ENCODE measurements at regions not wholly inside any gene's neighbourhood (a gene's known extent, or its start where the extent isn't known, plus 50 kb on each side); places are given as distances from the start of the nearest gene placed in this dataset.

DNA sequence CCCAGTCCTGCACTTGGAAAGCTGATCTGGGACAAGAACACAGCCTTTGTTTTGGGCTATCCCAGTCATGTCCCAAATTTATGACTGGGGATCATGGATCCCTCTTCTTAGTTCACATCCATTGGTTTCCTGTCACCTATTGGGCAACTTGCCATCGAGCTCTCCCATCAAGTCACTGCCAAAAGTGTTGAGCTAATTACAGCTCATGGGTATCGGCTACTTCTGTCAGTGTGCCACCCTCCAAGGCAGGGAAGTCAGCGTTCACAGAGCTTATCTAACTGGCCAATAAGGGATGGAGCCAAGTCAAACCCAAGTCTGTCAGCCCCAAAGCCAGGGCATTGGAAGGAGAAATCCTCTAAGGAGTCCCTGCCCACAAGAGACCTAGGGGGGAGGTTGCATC is 53.2 kb upstream of the KATNAL1 start:
- H2BK120ac ChIP-seq (replicated peaks; ENCODE audit: low read depth, low read length): no peak overlapping the region
- DNase-seq (ENCODE audit: low read depth in 1 of 2, low spot score in 2 of 2) (no peak), FAIRE-seq (no peak)
- no peaks in the 10 kb centered on the region for H3K36me3 ChIP-seq (ENCODE audit: control insufficient read depth in 2 of 4, insufficient read depth in 4 of 4, low read length in 3 of 4)
- H4K91ac ChIP-seq (replicated peaks; ENCODE audit: insufficient read length, low read length): no peak overlapping the region
- H2BK15ac ChIP-seq (ENCODE audit: low read length): no peak overlapping the region
- no peak overlapping the region for H3K4me2 ChIP-seq (ENCODE audit: insufficient read depth in 1 of 2, low read depth in 2 of 2, low read length in 2 of 2)
- H4K20me1 ChIP-seq (replicated peaks in 1 of 2; ENCODE audit: control insufficient read depth in 1 of 2, insufficient read depth in 2 of 2, low read length in 2 of 2): no peaks in the 10 kb centered on the region
- no peaks in the 10 kb centered on the region for H3K79me2 ChIP-seq (ENCODE audit: control insufficient read depth in 1 of 2, insufficient read depth in 2 of 2, low read length in 2 of 2)
- H3K9ac ChIP-seq (replicated peaks in 1 of 4; ENCODE audit: extremely low read depth in 1 of 4, low read depth in 3 of 4, low read length in 3 of 4): no peak overlapping the region
- no peak overlapping the region for H2BK12ac ChIP-seq (ENCODE audit: low read depth, low read length)
- ChIA-PET CTCF (ENCODE audit: partially characterized antibody) (no interaction called here), POLR2A (ENCODE audit: partially characterized antibody) (interaction anchor here (0.6 to 0.7 kb wide), 2 partner anchors 97 to 104 kb away, joined by 3 read pairs; no protein-coding TSS in a partner anchor)
- H3K27ac ChIP-seq (ENCODE audit: low read depth, low read length): no peak overlapping the region
- no peak overlapping the region for H3K56ac ChIP-seq (replicated peaks; ENCODE audit: insufficient read length, low read depth, low read length)
- H3K79me1 ChIP-seq (ENCODE audit: low read depth, low read length): no peaks in the 10 kb centered on the region
- no peak overlapping the region for H3K18ac ChIP-seq (ENCODE audit: extremely low read depth, low read length)
- H2BK5ac ChIP-seq (ENCODE audit: low read depth, low read length): no peak overlapping the region
- H3K14ac ChIP-seq (ENCODE audit: insufficient read length): no peak overlapping the region
- no peaks in the 10 kb centered on the region for H3K27me3 ChIP-seq (replicated peaks in 1 of 4; ENCODE audit: control insufficient read depth in 3 of 4, extremely low read depth in 1 of 4, insufficient read depth in 3 of 4, low read length in 3 of 4)
- WGBS, 2 experiments (ENCODE audit: extremely low coverage in 1 of 2, insufficient coverage in 1 of 2, insufficient read length in 1 of 2, insufficient replicate concordance in 2 of 2, low coverage in 1 of 2, low lambda C conversion rate in 2 of 2, missing lambda C conversion rate in 1 of 2): 82% methylated on average over 3 of the region's 3 CpGs; no CpG with 5 or more reads in 1 of the 2 experiments
- no peaks in the 10 kb centered on the region for H3K9me3 ChIP-seq (ENCODE audit: insufficient read depth in 2 of 2, low read depth in 1 of 2, low read length in 1 of 2)
- no peak overlapping the region for H4K8ac ChIP-seq (ENCODE audit: extremely low read depth, insufficient read depth, low read length)
- H2AK5ac ChIP-seq (ENCODE audit: low read depth, low read length): no peak overlapping the region
- H3K4me3 ChIP-seq (ENCODE audit: extremely low read depth in 1 of 4, insufficient read depth in 2 of 4, low read depth in 3 of 4, low read length in 4 of 4): no peak overlapping the region
- peaks cover 0 to 4% (median 0%) of the 10 kb centered on the region in 4 experiments; a peak in 1 of 7 replicates for H3K4me1 ChIP-seq (replicated peaks in 1 of 4; ENCODE audit: control insufficient read depth in 3 of 4, insufficient read depth in 4 of 4, low read length in 3 of 4)
- no peak overlapping the region for H4K5ac ChIP-seq (ENCODE audit: insufficient read length, low read depth, low read length)
- H3K23me2 ChIP-seq (ENCODE audit: low read depth, low read length): no peaks in the 10 kb centered on the region
- no peak overlapping the region for H2AFZ ChIP-seq (ENCODE audit: low read length)
- H3K4ac ChIP-seq (replicated peaks; ENCODE audit: insufficient read length, low read depth, low read length): no peak overlapping the region
- no peak overlapping the region for H2BK20ac ChIP-seq (ENCODE audit: low read length)
- H3K23ac ChIP-seq (ENCODE audit: insufficient read length): no peak overlapping the region
- TF ChIP-seq CHD1 (IDR thresholded peaks at IDR 0.05; ENCODE audit: low read depth, low read length) (no peak), CTBP2 (IDR thresholded peaks at IDR 0.05; ENCODE audit: borderline replicate concordance, insufficient read depth, insufficient read length, low read length) (no peak), FOSL1 (IDR thresholded peaks at IDR 0.05; ENCODE audit: insufficient read depth, low read depth, low read length) (no peak)

Measured in H1 (cell line).